ENCODE measurements at regions not wholly inside any gene's neighbourhood (a gene's known extent, or its start where the extent isn't known, plus 50 kb on each side); places are given as distances from the start of the nearest gene placed in this dataset.

GRCh38 chr10:76719006-76719405 is 918.6 kb downstream of the KCNMA1 start:
- 2% methylated on average over 4 of the region's 4 CpGs for WGBS (ENCODE audit: insufficient coverage, low coverage, missing lambda C conversion rate)
- no peak overlapping the region for H2AFZ ChIP-seq (ENCODE audit: low read depth, low read length)
- no peak for ATAC-seq
- TF ChIP-seq ZNF583 (CRISPR knock-in tag; IDR thresholded peaks at IDR 0.05), result no peak
- no peak for TF ChIP-seq SMAD4 (CRISPR knock-in tag; conservative IDR thresholded peaks at IDR 0.05)
- TF ChIP-seq ZFP1 (CRISPR knock-in tag; IDR thresholded peaks at IDR 0.05), result no peak
- TF ChIP-seq SP1 (CRISPR knock-in tag; IDR thresholded peaks at IDR 0.05), result no peak
- no peak for TF ChIP-seq CTCF (IDR thresholded peaks at IDR 0.05 in 2 of 3, conservative IDR thresholded peaks at IDR 0.05 in 1 of 3; ENCODE audit: insufficient read depth in 2 of 3, low read depth in 1 of 3, low read length in 3 of 3)
- H3K9ac ChIP-seq (ENCODE audit: insufficient read depth in 1 of 2, low read depth in 2 of 2, low read length in 2 of 2), result no peak overlapping the region
- H4K20me1 ChIP-seq (replicated peaks; ENCODE audit: control insufficient read depth, insufficient read depth, low read length), result no peaks in the 10 kb centered on the region
- H3K27ac ChIP-seq (ENCODE audit: extremely low read depth, low read depth, low read length), result no peak overlapping the region
- ChIA-PET CTCF (ENCODE audit: low intra/inter-chr PET ratio) (no interaction called here), POLR2A (no interaction called here)
- H3K4me2 ChIP-seq (ENCODE audit: insufficient read depth, low read length), result no peak overlapping the region
- no peaks in the 10 kb centered on the region for H3K36me3 ChIP-seq (ENCODE audit: control insufficient read depth, insufficient read depth, low read length)
- no peaks in the 10 kb centered on the region for H3K79me2 ChIP-seq (ENCODE audit: control insufficient read depth, insufficient read depth, low read length)
- no peaks in the 10 kb centered on the region for H3K9me1 ChIP-seq (ENCODE audit: control insufficient read depth, insufficient read depth, low read length)
- no peak for FAIRE-seq
- H3K9me3 ChIP-seq (replicated peaks; ENCODE audit: control insufficient read depth, insufficient read depth, low read depth, low read length), result no peaks in the 10 kb centered on the region
- no peak for DNase-seq (ENCODE audit: extremely low read depth in 1 of 4, low spot score in 3 of 4)
- no peaks in the 10 kb centered on the region for H3K27me3 ChIP-seq (ENCODE audit: control insufficient read depth in 2 of 2, insufficient read depth in 2 of 2, low read length in 2 of 2)
- no peak overlapping the region for H3K4me3 ChIP-seq
- in situ Hi-C loops (cut with MboI), result no loop called here
- no peaks in the 10 kb centered on the region for H3K4me1 ChIP-seq (replicated peaks in 1 of 2; ENCODE audit: control insufficient read depth in 2 of 2, insufficient read depth in 2 of 2, low read length in 2 of 2)
- intact Hi-C loops (cut with micrococcal nuclease), result no loop called here
- BruUV-seq (replicated peaks), result no TSS peak

GRCh38 chr10:76717141-76717540 is 920.5 kb downstream of the KCNMA1 start:
- ChIA-PET CTCF (ENCODE audit: low intra/inter-chr PET ratio) (no interaction called here), POLR2A (no interaction called here)
- Histone ChIP-seq H4K20me1 (replicated peaks; ENCODE audit: control insufficient read depth, insufficient read depth, low read length) (no peaks in the 10 kb centered on the region), H3K79me2 (ENCODE audit: control insufficient read depth, insufficient read depth, low read length) (no peaks in the 10 kb centered on the region), H3K4me3 (no peak overlapping the region), H3K9me1 (ENCODE audit: control insufficient read depth, insufficient read depth, low read length) (no peaks in the 10 kb centered on the region), H3K9me3 (replicated peaks; ENCODE audit: control insufficient read depth, insufficient read depth, low read depth, low read length) (no peaks in the 10 kb centered on the region), H3K27me3 (ENCODE audit: control insufficient read depth in 2 of 2, insufficient read depth in 2 of 2, low read length in 2 of 2) (no peaks in the 10 kb centered on the region), H3K4me1 (replicated peaks in 1 of 2; ENCODE audit: control insufficient read depth in 2 of 2, insufficient read depth in 2 of 2, low read length in 2 of 2) (no peaks in the 10 kb centered on the region), H3K4me2 (ENCODE audit: insufficient read depth, low read length) (no peak overlapping the region), H3K9ac (ENCODE audit: insufficient read depth in 1 of 2, low read depth in 2 of 2, low read length in 2 of 2) (no peak overlapping the region), H3K36me3 (ENCODE audit: control insufficient read depth, insufficient read depth, low read length) (no peaks in the 10 kb centered on the region), H3K27ac (ENCODE audit: extremely low read depth, low read depth, low read length) (no peak overlapping the region), H2AFZ (ENCODE audit: low read depth, low read length) (no peak overlapping the region)
- intact Hi-C loops (cut with micrococcal nuclease), result no loop called here
- DNase-seq (ENCODE audit: extremely low read depth in 1 of 4, low spot score in 3 of 4), result no peak
- no peak for TF ChIP-seq ADNP (tag; IDR thresholded peaks at IDR 0.05)
- no peak for TF ChIP-seq CREBBP (IDR thresholded peaks at IDR 0.05; ENCODE audit: low read depth, low read length)
- in situ Hi-C loops (cut with MboI), result no loop called here
- WGBS (ENCODE audit: insufficient coverage, low coverage, missing lambda C conversion rate), result 0% methylated on average over 1 of the region's 1 CpG
- no peak for ATAC-seq
- no peak for FAIRE-seq
- BruUV-seq (replicated peaks), result no TSS peak

Data from K562 (cell line).